ENCODE measurements at regions not wholly inside any gene's neighbourhood (a gene's known extent, or its start where the extent isn't known, plus 50 kb on each side); places are given as distances from the start of the nearest gene placed in this dataset.
"Not testable (repeated sequence)": the region's sequence is repeated elsewhere in the genome, so short reads cannot be mapped to it uniquely, and the experiment has no call there.

DNA sequence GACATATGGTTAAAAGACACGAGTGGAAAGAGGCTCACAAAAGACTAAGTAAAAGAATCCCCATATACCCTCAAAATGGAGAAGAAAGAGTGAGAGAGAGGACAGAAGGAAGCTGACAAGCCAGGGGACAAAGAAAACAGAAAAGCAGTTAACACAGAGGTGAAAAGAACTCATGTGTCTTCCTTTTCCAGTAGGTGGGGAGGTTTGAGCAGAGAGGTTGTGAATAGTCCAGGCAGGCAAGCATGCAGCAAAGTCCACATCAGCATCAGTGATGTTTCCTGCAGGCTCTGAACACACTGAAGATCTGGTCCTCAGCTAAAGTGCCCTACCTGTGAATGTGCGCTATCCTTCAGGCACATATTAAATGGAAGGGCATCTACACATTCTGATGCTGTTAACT lies 196.5 kb upstream of the IRAK1BP1 start:
- ATAC-seq (ENCODE audit: low read depth) (no peak), DNase-seq (ENCODE audit: low spot score) (no peak)
- TF ChIP-seq, protein P1, sequence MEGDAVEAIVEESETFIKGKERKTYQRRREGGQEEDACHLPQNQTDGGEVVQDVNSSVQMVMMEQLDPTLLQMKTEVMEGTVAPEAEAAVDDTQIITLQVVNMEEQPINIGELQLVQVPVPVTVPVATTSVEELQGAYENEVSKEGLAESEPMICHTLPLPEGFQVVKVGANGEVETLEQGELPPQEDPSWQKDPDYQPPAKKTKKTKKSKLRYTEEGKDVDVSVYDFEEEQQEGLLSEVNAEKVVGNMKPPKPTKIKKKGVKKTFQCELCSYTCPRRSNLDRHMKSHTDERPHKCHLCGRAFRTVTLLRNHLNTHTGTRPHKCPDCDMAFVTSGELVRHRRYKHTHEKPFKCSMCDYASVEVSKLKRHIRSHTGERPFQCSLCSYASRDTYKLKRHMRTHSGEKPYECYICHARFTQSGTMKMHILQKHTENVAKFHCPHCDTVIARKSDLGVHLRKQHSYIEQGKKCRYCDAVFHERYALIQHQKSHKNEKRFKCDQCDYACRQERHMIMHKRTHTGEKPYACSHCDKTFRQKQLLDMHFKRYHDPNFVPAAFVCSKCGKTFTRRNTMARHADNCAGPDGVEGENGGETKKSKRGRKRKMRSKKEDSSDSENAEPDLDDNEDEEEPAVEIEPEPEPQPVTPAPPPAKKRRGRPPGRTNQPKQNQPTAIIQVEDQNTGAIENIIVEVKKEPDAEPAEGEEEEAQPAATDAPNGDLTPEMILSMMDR (IDR thresholded peaks at IDR 0.05; ENCODE audit: poor library complexity, severe bottlenecking) = no peak
- no peaks in the 10 kb centered on the region for H3K27me3 ChIP-seq (ENCODE audit: insufficient read depth, poor library complexity, severe bottlenecking)
- no peaks in the 10 kb centered on the region for H3K9me3 ChIP-seq (ENCODE audit: severe bottlenecking)
- H3K27ac ChIP-seq (ENCODE audit: poor library complexity, severe bottlenecking) = no peak overlapping the region
- H3K4me3 ChIP-seq (ENCODE audit: severe bottlenecking) = no peak overlapping the region
- no peaks in the 10 kb centered on the region for H3K4me1 ChIP-seq (ENCODE audit: insufficient read depth, poor library complexity, severe bottlenecking)
- no peaks in the 10 kb centered on the region for H3K36me3 ChIP-seq (ENCODE audit: low read depth)

DNA sequence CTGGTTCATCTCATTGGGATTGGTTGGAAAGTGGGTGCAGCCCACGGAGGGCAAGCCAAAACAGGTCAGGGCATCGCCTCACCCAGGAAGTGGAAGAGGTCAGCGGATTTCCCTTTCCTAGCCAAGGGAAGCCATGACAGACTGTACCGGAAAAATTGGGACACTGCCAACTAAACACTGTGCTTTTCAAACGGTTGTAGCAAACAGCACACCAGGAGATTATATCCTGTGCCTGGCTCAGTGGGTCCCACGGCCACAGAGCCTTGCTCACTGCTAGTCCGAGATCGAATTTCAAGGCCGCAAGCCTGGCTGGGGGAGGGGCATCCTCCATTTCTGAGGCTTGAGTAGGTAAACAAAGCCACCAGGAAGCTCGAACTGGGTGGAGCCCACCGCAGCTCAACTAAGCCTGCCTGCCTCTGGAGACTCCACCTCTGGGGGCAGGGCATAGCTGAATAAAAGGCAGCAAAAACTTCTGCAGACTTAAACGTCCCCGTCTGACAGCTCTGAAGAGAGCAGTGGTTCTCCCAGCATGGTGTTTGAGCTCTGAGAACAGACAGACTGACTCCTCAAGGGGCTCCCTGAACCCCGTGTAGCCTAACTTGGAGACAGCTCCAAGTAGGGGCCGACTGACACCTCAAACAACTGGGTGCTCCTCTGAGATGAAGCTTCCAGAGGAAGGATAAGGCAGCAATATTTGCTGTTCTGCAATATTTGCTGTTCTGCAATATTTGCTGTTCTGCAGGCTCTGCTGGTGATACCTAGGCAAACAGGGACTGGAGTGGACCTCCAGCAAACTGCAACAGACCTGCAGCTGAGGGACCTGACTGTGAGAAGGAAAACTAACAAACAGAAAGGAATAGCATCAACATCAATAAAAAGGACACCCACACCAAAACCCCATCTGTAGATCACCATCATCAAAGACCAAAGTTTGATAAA lies 191.0 kb upstream of the IRAK1BP1 start:
- H3K27ac ChIP-seq (ENCODE audit: poor library complexity, severe bottlenecking); H3K4me3 ChIP-seq (ENCODE audit: severe bottlenecking); H3K4me1 ChIP-seq (ENCODE audit: insufficient read depth, poor library complexity, severe bottlenecking); DNase-seq (ENCODE audit: low spot score); H3K27me3 ChIP-seq (ENCODE audit: insufficient read depth, poor library complexity, severe bottlenecking); ATAC-seq (ENCODE audit: low read depth); H3K36me3 ChIP-seq (ENCODE audit: low read depth); H3K9me3 ChIP-seq (ENCODE audit: severe bottlenecking): not testable (repeated sequence)

DNA sequence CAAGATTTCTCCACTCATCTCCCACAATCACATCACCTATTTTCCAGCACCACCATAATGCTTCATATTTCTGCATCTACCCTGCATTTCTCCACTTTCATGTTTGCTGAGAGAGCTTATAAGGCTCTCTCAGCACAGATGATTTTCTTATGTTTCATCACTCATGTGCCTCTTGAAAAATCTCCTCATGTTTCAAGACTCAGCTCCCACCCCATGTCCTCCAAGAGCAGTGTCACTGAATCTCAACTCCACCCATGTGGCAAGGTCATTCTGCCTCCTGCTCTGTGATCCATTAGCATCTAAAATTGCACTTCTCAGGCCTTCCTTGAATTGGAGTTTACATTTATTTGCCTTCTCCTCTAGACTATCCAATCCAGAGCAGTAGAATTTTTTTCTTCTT lies 178.7 kb upstream of the IRAK1BP1 start:
- no peak for ATAC-seq (ENCODE audit: low read depth)

DNA sequence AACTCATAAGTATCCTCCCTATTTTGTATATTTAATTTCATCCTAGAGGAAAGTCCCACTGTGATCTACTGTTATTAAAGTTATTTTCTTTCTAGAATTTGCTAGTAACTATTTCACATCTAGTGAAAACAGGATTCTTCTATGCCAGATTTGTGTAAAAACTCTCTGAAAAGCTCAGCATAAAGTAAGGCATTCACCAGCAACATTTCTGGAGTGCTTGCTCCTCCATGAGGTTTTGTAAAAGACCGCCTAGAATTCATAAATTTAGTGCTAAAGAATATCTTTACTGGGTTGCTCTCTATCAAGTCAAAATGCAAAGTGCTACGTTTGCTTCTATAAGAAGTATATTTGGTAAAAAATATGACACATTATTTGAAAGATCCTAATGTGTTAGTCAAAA lies 173.5 kb upstream of the IRAK1BP1 start:
- no peak for DNase-seq (ENCODE audit: low spot score)
- Histone ChIP-seq H3K27ac (ENCODE audit: poor library complexity, severe bottlenecking) (no peak overlapping the region), H3K4me3 (ENCODE audit: severe bottlenecking) (no peak overlapping the region), H3K27me3 (ENCODE audit: insufficient read depth, poor library complexity, severe bottlenecking) (no peaks in the 10 kb centered on the region), H3K4me1 (ENCODE audit: insufficient read depth, poor library complexity, severe bottlenecking) (no peaks in the 10 kb centered on the region), H3K36me3 (ENCODE audit: low read depth) (no peaks in the 10 kb centered on the region), H3K9me3 (ENCODE audit: severe bottlenecking) (no peaks in the 10 kb centered on the region)
- TF ChIP-seq, protein P1 (IDR thresholded peaks at IDR 0.05; ENCODE audit: poor library complexity, severe bottlenecking) = peak; percentile 24
- no peak for ATAC-seq (ENCODE audit: low read depth)

More for the DNA sequence above, 178.7 kb upstream of the IRAK1BP1 start:
- DNase-seq (ENCODE audit: low spot score) = no peak
- no peaks in the 10 kb centered on the region for H3K4me1 ChIP-seq (ENCODE audit: insufficient read depth, poor library complexity, severe bottlenecking)
- no peaks in the 10 kb centered on the region for H3K36me3 ChIP-seq (ENCODE audit: low read depth)
- no peak overlapping the region for H3K27ac ChIP-seq (ENCODE audit: poor library complexity, severe bottlenecking)
- H3K9me3 ChIP-seq (ENCODE audit: severe bottlenecking) = no peaks in the 10 kb centered on the region
- H3K4me3 ChIP-seq (ENCODE audit: severe bottlenecking) = no peak overlapping the region
- TF ChIP-seq, protein P1 (IDR thresholded peaks at IDR 0.05; ENCODE audit: poor library complexity, severe bottlenecking) = no peak
- H3K27me3 ChIP-seq (ENCODE audit: insufficient read depth, poor library complexity, severe bottlenecking) = no peaks in the 10 kb centered on the region

DNA sequence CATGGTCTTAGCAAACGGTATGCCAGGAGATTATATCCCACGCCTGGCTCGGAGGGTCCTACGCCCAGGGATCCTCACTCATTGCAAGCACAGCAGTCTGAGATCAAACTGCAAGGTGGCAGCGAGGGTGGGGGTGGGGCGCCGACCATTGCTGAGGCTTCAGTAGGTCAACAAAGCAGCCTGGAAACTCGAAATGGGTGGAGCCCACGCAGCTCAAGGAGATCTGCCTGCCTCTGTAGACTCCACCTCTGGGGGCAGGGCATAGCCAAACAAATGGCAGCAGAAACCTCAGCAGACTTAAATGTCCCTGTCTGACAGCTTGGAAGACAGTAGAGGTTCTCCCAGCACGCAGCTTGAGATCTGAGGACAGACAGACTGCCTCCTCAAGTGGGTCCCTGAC lies 172.7 kb upstream of the IRAK1BP1 start:
- H3K27ac ChIP-seq (ENCODE audit: poor library complexity, severe bottlenecking); H3K9me3 ChIP-seq (ENCODE audit: severe bottlenecking); DNase-seq (ENCODE audit: low spot score); H3K4me3 ChIP-seq (ENCODE audit: severe bottlenecking); H3K4me1 ChIP-seq (ENCODE audit: insufficient read depth, poor library complexity, severe bottlenecking); H3K27me3 ChIP-seq (ENCODE audit: insufficient read depth, poor library complexity, severe bottlenecking); H3K36me3 ChIP-seq (ENCODE audit: low read depth); ATAC-seq (ENCODE audit: low read depth): not testable (repeated sequence)

DNA sequence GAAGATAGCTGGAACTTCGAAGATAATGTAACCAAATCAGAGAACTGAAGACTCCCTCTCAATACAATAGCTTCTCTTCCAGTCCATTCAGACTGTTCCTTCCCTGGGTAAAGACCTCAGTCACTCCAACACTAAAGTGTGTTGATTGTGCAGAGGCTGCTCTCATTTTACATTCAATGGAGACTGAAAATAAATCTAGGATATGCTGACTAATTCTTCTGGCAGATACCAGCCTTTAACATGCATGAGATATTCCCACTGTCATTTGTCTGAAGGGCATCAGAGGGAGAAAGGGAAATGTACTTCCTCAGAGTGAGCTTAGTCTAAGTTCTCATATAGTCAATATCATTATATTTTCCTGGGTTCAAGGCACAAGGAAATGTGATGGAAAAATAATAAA lies 166.4 kb upstream of the IRAK1BP1 start:
- Histone ChIP-seq H3K9me3 (ENCODE audit: severe bottlenecking) (no peaks in the 10 kb centered on the region), H3K27me3 (ENCODE audit: insufficient read depth, poor library complexity, severe bottlenecking) (no peaks in the 10 kb centered on the region), H3K27ac (ENCODE audit: poor library complexity, severe bottlenecking) (no peak overlapping the region), H3K36me3 (ENCODE audit: low read depth) (no peaks in the 10 kb centered on the region), H3K4me3 (ENCODE audit: severe bottlenecking) (no peak overlapping the region), H3K4me1 (ENCODE audit: insufficient read depth, poor library complexity, severe bottlenecking) (peaks cover 3% of the 10 kb centered on the region)
- DNase-seq (ENCODE audit: low spot score) (no peak), ATAC-seq (ENCODE audit: low read depth) (no peak)
- TF ChIP-seq, protein P1 (IDR thresholded peaks at IDR 0.05; ENCODE audit: poor library complexity, severe bottlenecking) = no peak

Measured in RWPE2 (cell line).